ENCODE measurements at regions not wholly inside any gene's neighbourhood (a gene's known extent, or its start where the extent isn't known, plus 50 kb on each side); places are given as distances from the start of the nearest gene placed in this dataset.

DNA sequence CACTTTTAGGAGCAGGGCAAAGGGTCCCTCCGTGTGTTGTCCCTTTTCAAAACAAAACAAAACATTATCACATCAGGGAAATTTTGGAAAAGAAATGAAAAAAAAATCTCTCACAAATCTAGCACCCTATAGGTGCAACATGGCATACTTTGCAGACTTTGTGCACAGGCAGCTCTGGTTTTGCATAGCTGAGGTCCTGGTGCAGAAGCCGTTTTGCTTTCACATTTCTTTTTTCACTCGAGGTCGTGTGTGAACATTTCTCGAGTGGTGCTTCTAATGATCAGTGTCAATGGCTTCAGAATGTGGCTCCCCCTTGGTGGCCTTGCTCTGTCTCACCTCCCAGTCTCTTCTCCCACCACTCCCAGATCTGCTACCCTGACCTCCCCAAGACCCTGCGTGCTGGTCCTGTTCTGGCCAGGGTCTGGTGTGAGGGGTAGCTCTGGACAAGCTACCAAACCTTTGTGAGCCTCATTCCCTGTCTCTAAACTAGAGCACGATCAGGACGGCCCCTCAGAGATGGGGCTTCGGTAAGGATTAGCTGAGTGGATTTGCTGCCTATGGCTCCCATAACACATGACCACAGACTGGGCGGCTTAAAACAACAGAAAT, 258.0 kb downstream of the NSG2 start:
- H3K4me3 ChIP-seq (replicated peaks in 1 of 2; ENCODE audit: low read depth in 2 of 2, low read length in 2 of 2), result no peak overlapping the region
- TF ChIP-seq, protein P1, sequence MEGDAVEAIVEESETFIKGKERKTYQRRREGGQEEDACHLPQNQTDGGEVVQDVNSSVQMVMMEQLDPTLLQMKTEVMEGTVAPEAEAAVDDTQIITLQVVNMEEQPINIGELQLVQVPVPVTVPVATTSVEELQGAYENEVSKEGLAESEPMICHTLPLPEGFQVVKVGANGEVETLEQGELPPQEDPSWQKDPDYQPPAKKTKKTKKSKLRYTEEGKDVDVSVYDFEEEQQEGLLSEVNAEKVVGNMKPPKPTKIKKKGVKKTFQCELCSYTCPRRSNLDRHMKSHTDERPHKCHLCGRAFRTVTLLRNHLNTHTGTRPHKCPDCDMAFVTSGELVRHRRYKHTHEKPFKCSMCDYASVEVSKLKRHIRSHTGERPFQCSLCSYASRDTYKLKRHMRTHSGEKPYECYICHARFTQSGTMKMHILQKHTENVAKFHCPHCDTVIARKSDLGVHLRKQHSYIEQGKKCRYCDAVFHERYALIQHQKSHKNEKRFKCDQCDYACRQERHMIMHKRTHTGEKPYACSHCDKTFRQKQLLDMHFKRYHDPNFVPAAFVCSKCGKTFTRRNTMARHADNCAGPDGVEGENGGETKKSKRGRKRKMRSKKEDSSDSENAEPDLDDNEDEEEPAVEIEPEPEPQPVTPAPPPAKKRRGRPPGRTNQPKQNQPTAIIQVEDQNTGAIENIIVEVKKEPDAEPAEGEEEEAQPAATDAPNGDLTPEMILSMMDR (IDR thresholded peaks at IDR 0.05; ENCODE audit: low read depth, low read length), result no peak
- no peak for DNase-seq (ENCODE audit: low read depth in 2 of 2)

DNA sequence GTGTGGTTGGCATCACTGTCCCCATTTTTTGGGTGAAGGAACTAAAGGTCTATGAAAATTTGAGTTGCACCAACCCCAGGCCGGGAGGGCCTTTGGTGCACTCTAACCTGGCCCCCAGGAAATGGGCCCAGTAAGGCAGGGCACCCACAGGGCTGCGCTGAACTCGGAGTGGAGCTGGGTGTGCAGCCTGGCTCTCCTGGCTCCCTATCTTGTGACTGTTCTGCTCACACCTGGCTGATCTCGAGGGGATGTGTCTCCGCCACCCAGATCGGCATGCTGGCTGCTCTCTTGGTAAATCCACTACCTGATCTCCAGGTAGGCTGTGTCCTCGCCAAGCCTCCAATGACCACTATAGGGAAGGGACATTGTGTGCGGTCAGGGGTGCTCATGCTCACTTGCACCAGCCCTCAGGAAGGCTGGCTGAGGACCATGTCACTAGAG, 259.8 kb downstream of the NSG2 start:
- no peak for DNase-seq (ENCODE audit: low read depth in 2 of 2)
- TF ChIP-seq, protein P1 (IDR thresholded peaks at IDR 0.05; ENCODE audit: low read depth, low read length), result no peak
- H3K4me3 ChIP-seq (replicated peaks in 1 of 2; ENCODE audit: low read depth in 2 of 2, low read length in 2 of 2), result no peak overlapping the region

DNA sequence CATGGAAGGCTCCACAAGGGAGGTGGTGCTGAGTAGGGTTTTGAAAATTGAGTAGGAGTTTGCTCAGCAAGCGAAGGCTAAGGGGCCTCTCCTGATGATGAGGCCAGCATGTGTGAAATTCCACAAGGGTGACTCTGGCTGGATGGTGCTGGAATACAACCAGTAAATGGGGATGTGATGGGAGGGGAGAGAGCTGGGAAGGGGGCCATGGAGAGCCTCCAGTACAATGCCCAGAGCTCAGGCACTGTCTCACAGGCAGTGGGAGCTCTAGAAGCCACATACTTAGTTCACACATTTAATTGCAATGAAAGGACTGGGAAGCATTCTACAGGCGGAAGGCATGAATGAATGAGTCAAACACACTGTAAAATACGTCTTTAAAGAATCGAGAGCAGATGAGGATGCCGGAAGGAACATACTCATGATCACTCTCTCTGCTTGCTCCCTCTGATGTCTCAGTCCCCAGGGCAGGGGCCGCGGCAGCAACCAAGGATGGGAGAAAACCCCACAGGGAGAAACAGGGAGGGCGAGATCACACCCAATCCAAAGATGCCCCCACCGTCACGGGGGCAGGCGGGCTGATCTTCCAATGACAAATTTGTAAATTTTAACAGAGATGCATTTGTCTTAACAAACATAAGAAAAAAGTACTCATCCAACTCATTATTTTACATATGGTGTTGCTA, 261.0 kb downstream of the NSG2 start:
- no peak for DNase-seq (ENCODE audit: low read depth in 2 of 2)
- H3K4me3 ChIP-seq (replicated peaks in 1 of 2; ENCODE audit: low read depth in 2 of 2, low read length in 2 of 2), result no peak overlapping the region
- TF ChIP-seq, protein P1 (IDR thresholded peaks at IDR 0.05; ENCODE audit: low read depth, low read length), result no peak

DNA sequence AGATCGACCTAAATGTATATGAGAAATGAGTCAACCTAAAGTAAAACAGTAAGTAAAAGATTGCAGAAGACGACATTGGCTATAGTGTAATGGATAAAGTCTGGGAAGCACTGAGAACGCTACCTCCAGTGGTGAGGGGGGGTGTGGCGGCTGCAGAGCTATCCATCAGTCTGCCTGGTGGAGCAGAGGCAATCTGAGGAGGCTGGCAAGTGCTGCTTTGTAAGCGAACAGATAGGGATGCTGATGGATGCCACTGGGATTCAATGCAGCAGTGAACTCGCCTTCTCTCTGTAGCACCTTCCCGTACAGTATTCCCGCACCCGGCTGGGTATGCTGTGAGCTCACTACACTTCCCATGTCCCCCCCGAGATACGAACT, 261.5 kb downstream of the NSG2 start:
- TF ChIP-seq, protein P1 (IDR thresholded peaks at IDR 0.05; ENCODE audit: low read depth, low read length), result no peak
- DNase-seq (ENCODE audit: low read depth in 2 of 2), result no peak

DNA sequence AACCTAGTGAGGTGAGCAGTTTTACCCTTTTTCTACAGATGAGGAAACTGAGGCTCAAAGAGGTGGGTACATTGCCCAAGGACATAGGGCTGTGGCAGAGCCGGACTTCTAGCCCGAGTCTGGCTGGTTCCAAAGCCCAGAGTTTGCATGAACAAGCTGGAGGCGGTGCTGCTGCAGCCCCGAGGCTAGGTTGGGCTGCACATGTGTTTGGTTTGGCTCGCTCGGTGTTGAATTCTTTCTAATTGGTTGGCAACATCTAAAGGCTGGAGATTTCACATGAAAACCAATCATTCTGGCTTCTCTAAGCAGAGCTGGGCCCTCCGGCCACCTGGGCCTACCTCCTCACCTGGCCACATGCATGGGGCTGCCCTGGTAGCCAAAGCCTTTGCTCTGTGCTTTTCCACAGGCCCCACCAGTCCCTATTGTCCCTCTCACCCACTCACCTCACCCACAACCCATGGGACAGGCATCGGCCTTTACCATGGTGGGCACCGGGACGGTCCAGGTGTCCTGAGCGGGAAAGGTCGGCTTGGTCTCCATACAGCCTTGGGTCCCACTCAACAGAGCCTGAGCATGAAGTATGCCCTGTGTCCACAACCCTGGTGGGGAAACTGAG, 262.3 kb downstream of the NSG2 start:
- no peak for DNase-seq (ENCODE audit: low read depth in 2 of 2)
- TF ChIP-seq, protein P1 (IDR thresholded peaks at IDR 0.05; ENCODE audit: low read depth, low read length), result no peak
- H3K4me3 ChIP-seq (replicated peaks in 1 of 2; ENCODE audit: low read depth in 2 of 2, low read length in 2 of 2), result no peak overlapping the region

More for the DNA sequence above, 261.5 kb downstream of the NSG2 start:
- no peak overlapping the region for H3K4me3 ChIP-seq (replicated peaks in 1 of 2; ENCODE audit: low read depth in 2 of 2, low read length in 2 of 2)

DNA sequence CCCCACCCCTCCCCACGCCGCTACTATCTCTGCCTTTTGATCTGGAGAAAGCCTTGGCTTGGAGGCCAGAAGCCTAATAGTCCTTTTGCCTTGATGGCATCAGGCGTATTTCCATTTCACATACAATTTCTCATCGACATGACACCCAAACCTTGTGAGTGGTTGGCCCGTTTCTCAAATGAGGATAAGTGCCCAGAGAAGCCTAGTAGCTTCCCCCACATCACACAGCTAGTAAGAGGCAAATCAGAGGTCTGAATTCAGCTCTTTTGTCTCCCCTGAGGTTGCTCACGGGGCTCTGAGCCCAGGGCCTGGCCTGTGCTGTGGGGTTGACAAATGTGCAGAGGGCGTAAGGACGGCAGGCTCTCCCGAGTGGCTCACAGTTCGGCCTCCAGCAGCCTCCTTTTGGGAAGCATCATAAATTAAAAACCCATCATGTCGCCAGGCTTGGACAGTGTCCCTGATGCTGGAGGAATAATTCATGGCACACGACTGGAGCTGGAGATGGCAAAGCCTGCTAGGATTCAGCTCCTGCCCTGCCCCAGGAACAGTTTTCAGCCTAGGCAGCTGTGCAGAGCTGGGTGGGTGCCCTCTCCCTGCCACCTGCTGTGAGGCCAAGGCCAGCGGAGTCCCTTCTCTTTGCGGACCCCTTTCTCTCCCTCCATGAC, 263.8 kb downstream of the NSG2 start:
- TF ChIP-seq, protein P1 (IDR thresholded peaks at IDR 0.05; ENCODE audit: low read depth, low read length), result no peak
- DNase-seq (ENCODE audit: low read depth in 2 of 2), result no peak
- no peak overlapping the region for H3K4me3 ChIP-seq (replicated peaks in 1 of 2; ENCODE audit: low read depth in 2 of 2, low read length in 2 of 2)

Measured in cardiac fibroblast (primary cell).